Testis (tissue), 2 donors: ENCODE measurements at regions not wholly inside any gene's neighbourhood (a gene's known extent, or its start where the extent isn't known, plus 50 kb on each side); places are given as distances from the start of the nearest gene placed in this dataset.

ENCODE experiments used
- DNase-seq: peaks from one replicate; pipeline ENCODE4 v3.0.0-alpha.2; 2019
- H3K27ac ChIP-seq, 2 donors: fragments of 200-600 bp; sonication (generic); one replicate each; pipeline ENCODE4 v1.5.1; 2019
- H3K27me3 ChIP-seq: fragments of 200-600 bp; sonication (generic); one replicate; pipeline ENCODE4 v1.5.1; 2019
- H3K36me3 ChIP-seq: fragments of 200-600 bp; sonication (generic); one replicate; pipeline ENCODE4 v1.5.1; 2017; ENCODE audit warnings: low read depth; ENCODE audit errors: missing control alignments
- H3K4me1 ChIP-seq: fragments of 200-600 bp; sonication (generic); one replicate; pipeline ENCODE4 v1.5.1; 2019
- H3K4me3 ChIP-seq, 2 donors: fragments of 200-600 bp; sonication (generic); one replicate each; pipeline ENCODE4 v1.5.1; 2017 to 2019
- H3K9me3 ChIP-seq: fragments of 200-600 bp; sonication (generic); one replicate; pipeline ENCODE4 v1.5.1; 2017
- CTCF ChIP-seq, 3 experiments: fragments of 450-650 bp in 2 of 3; fragments of 200-600 bp in 1 of 3; sonication (generic) in 1 of 3; IDR thresholded peaks; one replicate each; pipeline ENCODE4 v1.5.1; 2016 to 2019; ENCODE audit warnings: antibody characterized with exemption in 3 of 3, mild to moderate bottlenecking in 2 of 3, moderate library complexity in 1 of 3
- POLR2A ChIP-seq: fragments of 450-650 bp; IDR thresholded peaks from one replicate; pipeline ENCODE4 v1.6.1; 2017; ENCODE audit warnings: antibody characterized with exemption, mild to moderate bottlenecking, moderate library complexity
- WGBS, 2 donors: methylation state at CpG; one replicate each; pipeline ENCODE4 v1.1.5; 2018; 5-methylcytosine and 5-hydroxymethylcytosine counted together
- intact Hi-C: fragments of 100-400 bp; cut with DNase I; formaldehyde crosslinking; loops from one replicate; pipeline ENCODE4 v1.15.1; 2023; ENCODE audit warnings: low total_unique reads

GRCh38 chr13:73585236-73585635 is 526.4 kb downstream of the KLF5 start:
- no peaks in the 10 kb centered on the region for H3K36me3 ChIP-seq
- no peaks in the 10 kb centered on the region for H3K27me3 ChIP-seq
- WGBS, 2 donors, result 89 to 92% methylated on average over 2 of the region's 2 CpGs
- no peak overlapping the region for H3K27ac ChIP-seq
- H3K9me3 ChIP-seq, result no peaks in the 10 kb centered on the region
- intact Hi-C loops, result no loop called here
- no peak overlapping the region for H3K4me3 ChIP-seq
- DNase-seq, result no peak
- H3K4me1 ChIP-seq, result no peaks in the 10 kb centered on the region
- no peak for TF ChIP-seq CTCF (IDR thresholded peaks at IDR 0.05)
- TF ChIP-seq POLR2A, result no peak

GRCh38 chr13:73583331-73583730 is 524.5 kb downstream of the KLF5 start:
- 80 to 82% methylated on average over 3 of the region's 3 CpGs for WGBS, 2 donors
- intact Hi-C loops, result no loop called here
- no peak for DNase-seq
- Histone ChIP-seq H3K36me3 (no peaks in the 10 kb centered on the region), H3K9me3 (no peaks in the 10 kb centered on the region), H3K27ac (no peak overlapping the region), H3K4me3 (no peak overlapping the region), H3K4me1 (no peaks in the 10 kb centered on the region), H3K27me3 (no peaks in the 10 kb centered on the region)
- TF ChIP-seq CTCF (IDR thresholded peaks at IDR 0.05), result no peak
- no peak for TF ChIP-seq POLR2A

- H3K27me3 ChIP-seq, result no peaks in the 10 kb centered on the region
- no peak overlapping the region for H3K4me3 ChIP-seq
- no peaks in the 10 kb centered on the region for H3K4me1 ChIP-seq
- TF ChIP-seq CTCF (IDR thresholded peaks at IDR 0.05) (no peak), POLR2A (no peak)
- H3K36me3 ChIP-seq, result no peaks in the 10 kb centered on the region
- DNase-seq, result no peak
- 95 to 96% methylated on average over 3 of the region's 3 CpGs for WGBS, 2 donors
- no peaks in the 10 kb centered on the region for H3K9me3 ChIP-seq
- intact Hi-C loops, result no loop called here
- H3K27ac ChIP-seq, result no peak overlapping the region
Measured at GRCh38 chr13:73580513-73581267, 521.9 kb downstream of the KLF5 start.

- Histone ChIP-seq H3K27ac (no peak overlapping the region), H3K27me3 (no peaks in the 10 kb centered on the region), H3K4me3 (no peak overlapping the region), H3K4me1 (no peaks in the 10 kb centered on the region), H3K9me3 (no peaks in the 10 kb centered on the region), H3K36me3 (no peaks in the 10 kb centered on the region)
- 94 to 98% methylated on average over 2 of the region's 2 CpGs for WGBS, 2 donors
- no peak for DNase-seq
- intact Hi-C loops, result no loop called here
- TF ChIP-seq POLR2A, result no peak
Measured at GRCh38 chr13:73579574-73580274, 520.9 kb downstream of the KLF5 start.

GRCh38 chr13:73578251-73578875 is 519.6 kb downstream of the KLF5 start:
- Histone ChIP-seq H3K4me1 (no peaks in the 10 kb centered on the region), H3K36me3 (no peaks in the 10 kb centered on the region), H3K27ac (no peak overlapping the region), H3K27me3 (no peaks in the 10 kb centered on the region), H3K9me3 (no peaks in the 10 kb centered on the region), H3K4me3 (no peak overlapping the region)
- 59 to 64% methylated on average over 6 of the region's 6 CpGs for WGBS, 2 donors
- TF ChIP-seq CTCF (IDR thresholded peaks at IDR 0.05) (no peak), POLR2A (no peak)
- intact Hi-C loops, result no loop called here
- peak; percentile 24 for DNase-seq
